ENCODE measurements at regions not wholly inside any gene's neighbourhood (a gene's known extent, or its start where the extent isn't known, plus 50 kb on each side); places are given as distances from the start of the nearest gene placed in this dataset.
"Not testable (repeated sequence)": the region's sequence is repeated elsewhere in the genome, so short reads cannot be mapped to it uniquely, and the experiment has no call there.

GRCh38 chr18:46236156-46236555, 132.0 kb downstream of the HAUS1 start:
- no peak for DNase-seq

- DNase-seq, result no peak
These were observed 133.7 kb downstream of the HAUS1 start for GRCh38 chr18:46237891-46238290.

GRCh38 chr18:46239549-46239948, 135.4 kb downstream of the HAUS1 start:
- no peak for DNase-seq

- DNase-seq, result no peak
These were observed 135.8 kb downstream of the HAUS1 start for GRCh38 chr18:46239998-46240397.

GRCh38 chr18:46241393-46241792, 137.2 kb downstream of the HAUS1 start:
- DNase-seq, result not testable (repeated sequence)

- DNase-seq, result no peak
These were observed 138.0 kb downstream of the HAUS1 start for GRCh38 chr18:46242183-46242582.

GRCh38 chr18:46243095-46243494, 138.9 kb downstream of the HAUS1 start:
- DNase-seq, result no peak

- DNase-seq, result no peak
These were observed 139.5 kb downstream of the HAUS1 start for GRCh38 chr18:46243673-46244072.

- no peak for DNase-seq
These were observed 141.9 kb downstream of the HAUS1 start for GRCh38 chr18:46246101-46246500.

- no peak for DNase-seq
These were observed 143.8 kb downstream of the HAUS1 start for GRCh38 chr18:46247942-46248341.

- no peak for DNase-seq
These were observed 146.1 kb downstream of the HAUS1 start for GRCh38 chr18:46250084-46250811.

GRCh38 chr18:46250812-46251173, 146.6 kb downstream of the HAUS1 start:
- no peak for DNase-seq

GRCh38 chr18:46252759-46253158, 148.6 kb downstream of the HAUS1 start:
- no peak for DNase-seq

GRCh38 chr18:46253498-46253897, 149.3 kb downstream of the HAUS1 start:
- no peak for DNase-seq

- no peak for DNase-seq
These were observed 151.9 kb downstream of the HAUS1 start for GRCh38 chr18:46256078-46256477.

GRCh38 chr18:46257366-46257765, 153.2 kb downstream of the HAUS1 start:
- no peak for DNase-seq

GRCh38 chr18:46260016-46260878, 156.1 kb downstream of the HAUS1 start:
- no peak for DNase-seq

- DNase-seq, result no peak
These were observed 156.6 kb downstream of the HAUS1 start for GRCh38 chr18:46260879-46261143.

GRCh38 chr18:46261799-46262198, 157.6 kb downstream of the HAUS1 start:
- DNase-seq, result no peak

- no peak for DNase-seq
These were observed 158.7 kb downstream of the HAUS1 start for GRCh38 chr18:46262856-46263255.

- DNase-seq, result no peak
These were observed 160.1 kb downstream of the HAUS1 start for GRCh38 chr18:46264255-46264654.

GRCh38 chr18:46265196-46266156, 161.3 kb downstream of the HAUS1 start:
- no peak for DNase-seq

- DNase-seq, result no peak
These were observed 162.3 kb downstream of the HAUS1 start for GRCh38 chr18:46266473-46266872.

All from NCI-H187 treated with DMSO at 0.1 percent for 48 hours (cell line).